CD4-positive, alpha-beta T cell treated with Interleukin-4 for 4 hours (primary cell): ENCODE measurements at regions not wholly inside any gene's neighbourhood (a gene's known extent, or its start where the extent isn't known, plus 50 kb on each side); places are given as distances from the start of the nearest gene placed in this dataset.

Experiments
- DNase-seq: peaks from one replicate; pipeline ENCODE4 v3.0.0-alpha.2; 2020

DNA sequence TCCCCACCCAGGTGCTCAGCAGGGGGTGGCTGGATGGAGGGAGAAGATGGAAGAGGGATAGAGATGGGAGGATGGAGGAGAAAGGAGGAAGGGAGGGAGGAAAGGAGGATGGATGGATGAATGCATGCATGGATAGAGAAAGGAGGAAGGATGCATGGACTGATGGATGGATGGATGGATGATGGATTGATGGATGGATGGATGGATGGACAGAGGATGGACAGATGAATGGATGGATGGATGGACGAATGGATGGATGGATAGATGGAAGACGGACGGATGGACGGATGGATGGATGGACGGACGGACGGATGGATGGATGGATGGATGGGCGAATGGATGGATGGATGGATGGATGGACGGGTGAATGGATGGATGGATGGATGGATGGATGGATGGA, 64.1 kb downstream of the NCOR2 start:
- no peak for DNase-seq

- DNase-seq: no peak
These were observed 65.0 kb downstream of the NCOR2 start for GRCh38 chr12:124502379-124502778.

DNA sequence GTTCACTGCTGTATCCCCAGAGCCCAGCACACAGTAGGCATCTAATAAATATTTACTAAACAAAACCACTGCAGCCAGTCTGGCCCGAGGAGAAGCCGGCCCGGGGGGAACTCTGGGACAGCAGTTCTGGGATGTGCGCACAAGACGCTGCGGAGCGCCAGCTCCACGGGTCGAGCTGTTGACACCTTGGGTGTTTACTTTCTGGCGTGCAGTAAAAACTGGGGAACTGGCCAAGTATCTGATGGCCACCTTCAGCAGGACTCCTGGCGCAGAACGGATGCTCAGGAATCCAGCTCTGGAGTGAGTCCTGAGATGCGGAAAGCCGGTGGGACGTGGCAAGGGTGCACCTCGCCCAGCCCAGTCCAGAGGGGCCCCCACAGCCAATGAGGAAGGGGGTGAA, 65.6 kb downstream of the NCOR2 start:
- DNase-seq: no peak

DNA sequence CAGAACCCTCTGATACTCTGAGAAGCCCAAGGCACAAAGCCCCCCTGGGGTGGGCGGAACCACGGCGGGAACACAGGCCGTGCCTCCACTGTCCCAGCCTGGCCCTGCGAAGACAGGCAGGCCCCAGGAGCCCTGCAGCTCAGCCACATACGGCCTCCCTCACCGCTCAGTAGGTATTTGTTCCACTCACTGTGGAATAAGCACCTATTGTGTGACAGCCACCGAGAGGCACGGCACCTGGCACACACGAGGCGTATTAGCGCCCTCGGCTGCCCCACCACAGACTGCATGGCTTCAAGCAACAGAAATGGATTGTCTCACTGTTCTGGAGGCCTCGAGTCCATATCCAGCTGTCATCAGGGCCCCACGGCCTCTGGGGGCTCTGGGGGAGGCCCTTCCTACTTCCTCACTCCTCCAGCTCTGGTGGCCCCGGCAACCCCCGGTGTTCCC, 66.3 kb downstream of the NCOR2 start:
- no peak for DNase-seq

DNA sequence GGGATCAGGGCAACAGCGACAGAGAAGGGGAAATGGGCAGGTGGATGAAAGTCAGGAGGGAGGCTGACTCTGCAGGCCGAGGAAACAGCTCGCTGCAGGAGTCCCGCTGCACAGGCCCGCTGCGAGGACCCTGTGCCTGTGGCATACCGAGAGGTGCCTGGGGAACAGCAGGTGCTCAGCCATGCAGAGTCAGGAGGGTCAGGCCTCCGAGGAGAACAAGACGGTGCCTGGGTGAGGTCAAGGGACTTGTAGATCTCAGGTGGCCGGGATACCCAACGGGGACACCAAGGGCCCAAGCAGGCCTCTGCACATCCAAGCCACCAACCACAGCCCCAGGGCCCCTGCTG, 67.5 kb downstream of the NCOR2 start:
- DNase-seq: no peak

- no peak for DNase-seq
These were observed 68.1 kb downstream of the NCOR2 start for GRCh38 chr12:124499190-124499753.

GRCh38 chr12:124498275-124499189, 68.9 kb downstream of the NCOR2 start:
- no peak for DNase-seq

GRCh38 chr12:124497658-124498057, 69.8 kb downstream of the NCOR2 start:
- DNase-seq: no peak

GRCh38 chr12:124497039-124497438, 70.4 kb downstream of the NCOR2 start:
- DNase-seq: no peak

DNA sequence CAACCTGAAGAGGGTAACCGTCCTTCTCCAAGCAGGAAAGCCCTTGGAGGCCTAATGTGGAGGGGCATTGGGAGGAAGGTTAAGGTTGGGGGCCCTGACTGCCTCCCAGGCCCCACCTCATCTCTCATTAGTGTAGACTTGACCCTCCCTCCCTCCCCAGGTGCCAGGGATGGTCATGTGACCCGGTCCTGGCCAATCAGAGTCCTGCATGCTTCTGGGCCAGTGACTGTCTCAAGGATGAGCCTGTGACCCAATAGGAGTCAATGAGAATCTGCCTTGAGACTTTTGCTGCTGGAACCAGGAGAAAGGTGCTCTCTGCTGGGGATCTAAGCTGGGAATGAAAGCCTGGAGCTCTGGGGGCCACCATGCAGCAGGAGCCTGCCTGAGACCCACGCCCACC, 70.8 kb downstream of the NCOR2 start:
- no peak for DNase-seq

GRCh38 chr12:124495194-124495983, 72.0 kb downstream of the NCOR2 start:
- no peak for DNase-seq

- DNase-seq: no peak
These were observed 72.7 kb downstream of the NCOR2 start for GRCh38 chr12:124494751-124495129.

DNA sequence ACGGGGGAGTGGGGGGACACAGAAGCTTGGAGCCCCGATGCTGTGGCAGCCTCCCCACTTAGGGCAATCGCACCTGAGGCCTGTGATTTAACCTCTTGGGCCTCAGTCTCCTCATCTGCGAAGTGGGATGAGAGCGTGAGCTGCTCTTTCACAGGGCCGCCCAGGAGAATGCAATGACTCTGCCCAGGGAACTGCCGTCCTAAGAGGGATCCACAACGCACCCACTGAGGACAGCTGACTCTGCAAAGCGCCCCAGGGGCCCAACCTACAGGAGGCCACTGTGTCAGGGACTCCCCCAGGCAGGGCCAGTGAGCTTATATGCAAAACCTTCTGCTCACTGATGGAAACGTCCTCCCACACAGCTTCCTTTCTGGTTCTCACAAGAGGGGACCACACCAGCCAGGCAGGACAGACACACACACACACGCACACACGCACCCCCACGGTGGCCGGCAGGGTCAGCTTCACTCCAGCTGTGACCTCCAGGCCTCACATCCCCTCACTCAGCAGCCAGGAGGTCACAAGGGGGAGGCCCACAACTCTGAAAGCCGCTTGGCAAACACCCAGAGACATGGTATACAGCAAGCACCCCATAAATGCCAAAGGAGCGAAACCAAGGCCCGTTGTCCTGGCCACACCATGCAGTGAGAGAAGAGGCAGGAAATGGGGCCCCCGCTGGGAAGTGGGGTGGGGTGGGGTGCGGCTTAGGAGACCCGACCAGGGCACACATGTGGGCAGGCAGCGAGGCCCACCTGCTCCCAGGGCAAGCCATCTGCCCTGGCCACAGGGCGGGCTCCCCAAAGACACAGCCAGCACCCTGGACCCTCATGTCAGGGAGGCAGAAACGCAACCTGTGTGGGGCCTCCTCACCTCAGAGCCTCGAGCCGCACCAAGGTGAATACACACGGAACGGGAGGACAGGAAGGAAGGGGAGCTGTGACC, 73.3 kb downstream of the NCOR2 start:
- DNase-seq: peak; percentile 21

GRCh38 chr12:124492879-124493808, 74.3 kb downstream of the NCOR2 start:
- no peak for DNase-seq

GRCh38 chr12:124491856-124492420, 75.5 kb downstream of the NCOR2 start:
- DNase-seq: no peak

DNA sequence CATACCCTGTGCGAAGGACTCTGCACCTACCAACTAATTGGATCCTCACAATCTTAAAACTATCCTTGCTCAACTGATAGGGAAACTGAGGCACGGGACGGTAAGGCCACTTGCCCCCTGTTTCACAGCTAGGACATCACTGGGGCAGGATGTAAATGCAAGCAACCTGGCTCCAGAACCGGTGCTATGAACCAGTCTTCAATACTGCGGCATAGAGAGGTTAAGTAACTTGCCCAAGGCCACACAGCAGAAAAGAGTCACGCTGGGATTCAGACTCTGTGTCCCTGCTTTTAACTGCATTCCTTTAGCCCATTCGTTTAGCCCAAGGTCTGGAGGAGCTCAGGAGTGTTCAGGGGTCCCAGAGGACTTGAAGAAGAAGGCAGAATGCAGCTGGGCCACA, 76.1 kb downstream of the NCOR2 start:
- DNase-seq: no peak

DNA sequence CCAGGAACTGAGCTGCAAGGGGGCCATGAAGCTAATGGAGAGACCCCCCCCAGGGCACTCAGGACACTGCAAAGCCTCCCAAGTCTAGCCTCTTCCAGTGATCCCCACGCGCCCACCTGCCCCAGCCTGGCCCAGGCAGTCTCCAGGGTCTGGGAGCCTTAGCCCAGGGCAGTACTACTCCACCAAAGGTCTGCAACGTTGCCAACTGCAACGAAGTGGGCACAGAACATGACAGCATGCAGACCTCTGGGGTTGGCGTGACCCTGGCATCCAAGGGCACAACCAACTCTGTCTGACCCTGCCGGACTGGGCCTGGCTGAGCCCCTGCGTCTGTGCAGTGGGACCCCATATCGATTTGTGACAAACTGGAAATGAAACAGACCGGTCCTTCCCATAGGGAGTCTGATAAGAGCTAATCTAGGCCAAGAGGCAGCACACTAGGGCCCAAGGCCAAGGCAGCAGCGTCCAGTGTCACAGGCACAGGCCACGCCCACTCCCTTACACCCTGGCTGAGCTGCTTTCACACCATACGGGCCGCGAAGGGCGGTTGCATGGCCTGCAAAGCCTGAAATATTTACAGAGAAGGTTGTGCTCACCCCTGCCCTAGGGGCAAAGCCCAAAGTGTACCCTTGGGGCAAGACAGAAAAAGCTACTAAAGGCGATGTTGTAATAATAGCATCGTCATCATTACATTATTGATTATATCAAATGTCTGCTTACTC, 76.7 kb downstream of the NCOR2 start:
- no peak for DNase-seq

- no peak for DNase-seq
These were observed 77.4 kb downstream of the NCOR2 start for GRCh38 chr12:124489915-124490583.

DNA sequence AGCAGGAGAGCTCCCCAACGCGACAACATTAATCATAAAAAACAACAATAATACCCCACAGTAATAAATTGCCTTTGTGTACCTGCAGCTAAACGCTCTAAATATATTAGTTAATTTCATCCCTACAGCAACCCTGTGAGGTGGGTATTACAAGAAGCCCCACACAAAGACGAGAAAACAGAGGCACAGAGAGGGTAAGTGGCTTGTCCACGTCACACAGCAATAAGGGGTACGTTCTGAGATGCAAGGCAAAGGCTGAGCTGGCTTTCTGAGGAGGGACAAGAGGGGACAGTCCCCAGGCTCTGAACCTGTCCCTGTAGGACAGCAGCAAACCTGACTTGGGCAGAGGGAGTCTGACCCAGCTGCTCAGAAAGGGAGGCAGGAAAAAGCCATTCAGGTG, 78.2 kb downstream of the NCOR2 start:
- DNase-seq: no peak

DNA sequence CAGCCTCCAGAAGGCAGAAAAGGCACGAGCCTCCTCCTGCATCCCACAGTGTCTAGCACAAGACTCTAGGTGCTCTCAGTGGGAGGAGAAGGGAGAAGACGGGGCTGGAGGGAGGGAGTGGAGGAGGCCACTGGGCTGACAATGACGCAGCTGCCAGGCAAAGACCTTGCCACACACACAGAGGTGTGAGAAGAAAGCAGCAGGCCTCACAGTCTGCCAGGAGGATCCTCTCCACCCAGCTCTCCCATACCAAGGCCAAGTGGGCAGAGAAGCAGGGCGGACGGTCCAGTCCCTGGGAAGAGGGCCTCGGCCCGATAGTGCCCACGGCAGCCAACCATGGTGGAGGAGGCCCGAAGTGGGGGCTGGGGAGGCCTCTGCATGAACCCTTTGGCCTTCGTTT, 78.9 kb downstream of the NCOR2 start:
- no peak for DNase-seq
